Endometrium (tissue), 2 donors: ENCODE measurements at regions not wholly inside any gene's neighbourhood (a gene's known extent, or its start where the extent isn't known, plus 50 kb on each side); places are given as distances from the start of the nearest gene placed in this dataset.

Experiments used
- FAIRE-seq: peaks from 2 replicates; lab custom pipeline; 2012; peaks lifted over from hg19 to GRCh38; lab: Jason Lieb, UNC
- donor health status: control.
- donor health status: control.

DNA sequence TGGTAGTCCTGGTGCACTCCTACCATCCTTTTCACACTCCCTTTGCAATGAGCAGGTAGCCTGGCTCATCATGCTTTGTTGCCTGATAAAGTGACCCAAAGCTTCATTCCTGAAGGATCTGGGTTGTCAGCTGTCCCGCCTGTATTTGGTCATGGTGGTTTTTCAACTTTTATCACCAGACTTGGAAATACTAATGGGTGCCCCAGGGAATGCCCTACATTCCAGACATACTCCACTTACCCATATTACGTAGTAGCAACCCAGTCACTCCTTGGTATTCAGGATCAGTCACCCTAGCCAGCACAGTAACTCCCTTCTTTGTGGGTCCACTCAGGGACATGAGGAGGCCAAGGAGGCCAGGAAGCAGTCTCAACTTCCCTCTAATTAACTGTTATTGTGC lies 199.2 kb downstream of the MAFB start:
- no peak for FAIRE-seq

DNA sequence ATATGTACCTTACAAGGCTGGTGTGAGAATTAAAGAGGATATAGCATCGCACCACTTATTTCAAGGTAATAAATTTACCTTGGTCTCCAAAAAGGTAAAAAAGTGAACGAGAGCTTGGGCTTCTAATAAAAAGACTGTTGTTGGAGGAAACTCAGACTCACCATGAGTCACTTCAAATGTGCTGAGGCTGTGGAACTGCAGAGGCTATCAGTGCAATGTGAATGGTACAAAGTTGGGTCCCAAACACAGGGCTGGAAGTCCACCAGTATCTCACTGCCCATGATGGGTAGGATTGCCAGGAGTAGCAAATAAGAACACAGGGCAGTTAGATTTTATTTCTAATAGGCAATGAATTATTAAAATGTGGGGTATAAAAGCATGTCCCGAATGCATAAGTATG lies 200.6 kb downstream of the MAFB start:
- no peak for FAIRE-seq

DNA sequence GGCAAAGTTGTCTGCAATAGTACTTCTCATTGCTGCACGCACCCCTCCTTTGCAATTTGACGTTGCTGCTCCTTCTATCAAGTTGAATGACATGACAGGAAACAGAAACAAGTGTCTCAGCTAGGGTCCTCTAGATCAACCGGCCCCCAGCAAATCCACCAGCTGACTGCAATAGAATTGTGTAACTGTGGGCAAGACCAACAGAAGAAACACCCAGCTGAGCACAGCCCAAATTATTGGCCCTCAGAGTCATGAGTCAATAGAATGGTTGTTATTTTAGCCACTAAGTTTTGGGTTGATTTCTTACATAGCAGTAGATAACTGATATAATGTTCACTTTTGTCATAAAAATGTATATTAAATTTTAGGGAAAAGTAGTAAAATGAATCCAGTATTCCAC lies 202.7 kb downstream of the MAFB start:
- no peak for FAIRE-seq

DNA sequence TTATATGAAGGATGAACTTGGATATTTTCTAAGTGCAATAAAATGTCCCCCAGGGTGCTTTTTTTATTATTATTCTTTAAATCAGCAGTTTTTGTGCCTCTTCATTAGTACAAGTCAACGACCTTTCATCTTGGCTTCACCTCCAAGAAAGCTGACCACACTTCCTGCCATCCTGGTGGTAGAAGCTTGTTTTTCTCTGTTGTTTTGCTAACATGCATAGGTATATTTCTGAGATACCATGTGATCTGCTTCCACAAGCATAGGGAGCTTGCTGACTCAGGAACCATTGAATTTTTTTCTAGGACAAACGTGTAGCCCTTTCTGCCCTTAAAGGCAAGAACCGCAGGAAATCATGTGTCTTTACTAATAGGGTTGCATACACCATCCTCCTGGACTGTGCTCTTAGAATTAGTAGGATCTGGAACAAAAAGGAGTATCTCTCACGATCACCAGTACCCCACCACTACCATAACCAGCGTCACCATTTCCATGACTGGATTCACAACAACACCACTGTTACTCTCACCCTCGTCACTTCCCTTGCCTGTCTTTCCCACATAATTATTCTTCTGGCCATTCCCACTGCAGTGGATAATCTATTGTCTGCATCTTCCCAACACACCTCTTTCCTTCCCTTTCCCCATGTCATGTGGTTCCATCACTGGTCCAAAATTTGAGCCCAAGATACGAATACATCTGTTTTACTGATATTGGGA lies 207.1 kb downstream of the MAFB start:
- FAIRE-seq = no peak

DNA sequence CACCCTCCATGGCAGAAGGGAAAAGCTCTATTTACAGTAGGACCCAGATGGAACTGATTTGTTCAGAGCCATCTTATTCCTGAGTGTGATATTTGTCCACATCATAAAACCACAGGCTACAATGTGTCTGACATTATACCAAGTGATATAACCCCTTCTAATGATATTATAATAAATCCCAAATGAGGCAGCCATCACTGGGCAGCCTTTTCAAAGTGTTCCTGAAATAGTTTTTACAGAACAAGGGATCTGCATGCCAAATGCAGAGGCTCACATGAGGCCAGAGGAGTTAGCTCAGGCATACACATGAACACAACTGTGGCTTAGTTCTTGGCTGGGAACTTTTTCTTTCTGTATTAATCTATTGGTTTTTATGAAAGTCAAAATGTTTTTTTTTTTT lies 207.7 kb downstream of the MAFB start:
- no peak for FAIRE-seq

DNA sequence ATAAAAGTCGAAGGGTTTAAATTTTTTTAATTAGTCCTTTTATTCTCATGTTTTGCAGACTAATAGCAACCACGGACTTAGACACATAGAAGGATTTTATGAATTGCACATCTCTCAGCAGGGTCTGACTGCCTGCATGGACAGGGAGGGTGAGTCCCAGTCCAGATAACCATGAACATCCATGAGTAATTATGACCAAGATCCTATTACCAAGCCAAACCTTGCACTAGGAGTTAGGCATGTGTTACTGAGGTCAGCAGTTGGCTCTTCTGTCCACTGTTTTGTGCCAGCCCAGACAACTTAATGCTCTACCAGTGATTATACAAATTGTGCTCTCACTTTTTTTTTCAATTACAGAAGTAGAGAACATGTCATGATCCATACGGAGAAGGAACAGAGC lies 211.2 kb downstream of the MAFB start:
- no peak for FAIRE-seq

DNA sequence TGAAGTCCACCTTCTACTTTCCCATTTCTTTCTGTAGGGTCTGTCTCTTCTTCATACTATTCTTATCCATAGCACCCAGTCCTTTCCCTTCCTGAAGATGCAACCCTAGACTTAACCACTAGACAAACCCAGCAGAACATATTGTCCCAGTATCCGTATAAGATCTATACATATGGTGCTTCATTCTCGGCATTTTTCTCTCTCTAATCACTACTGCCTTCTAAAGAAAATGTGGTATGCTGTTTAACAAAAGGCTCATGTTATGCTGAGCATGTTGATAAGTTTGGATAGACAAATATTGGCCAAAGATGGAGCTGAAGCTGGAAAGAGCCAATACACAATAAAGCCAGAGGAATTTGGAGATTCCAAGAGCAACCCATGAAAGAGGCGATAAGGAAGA lies 212.6 kb downstream of the MAFB start:
- FAIRE-seq = no peak

DNA sequence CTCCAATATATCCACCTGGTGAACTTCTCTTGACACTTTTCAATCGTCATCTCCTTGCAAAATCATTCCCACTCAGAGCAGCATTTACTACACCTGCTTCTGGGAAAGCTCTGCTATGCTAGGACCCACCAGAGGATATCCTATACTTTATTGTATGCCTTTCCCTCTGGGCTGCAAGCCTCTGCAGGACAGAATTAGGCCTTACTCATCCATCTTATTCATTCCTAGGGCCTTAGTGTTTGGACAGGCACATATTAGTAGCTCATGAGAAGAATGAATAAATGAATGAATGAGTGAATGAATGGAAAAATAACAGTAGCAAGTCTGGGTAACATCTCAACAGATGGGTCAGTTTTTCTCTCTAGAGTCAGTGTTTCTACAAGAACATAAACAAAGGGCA lies 216.1 kb downstream of the MAFB start:
- no peak for FAIRE-seq

DNA sequence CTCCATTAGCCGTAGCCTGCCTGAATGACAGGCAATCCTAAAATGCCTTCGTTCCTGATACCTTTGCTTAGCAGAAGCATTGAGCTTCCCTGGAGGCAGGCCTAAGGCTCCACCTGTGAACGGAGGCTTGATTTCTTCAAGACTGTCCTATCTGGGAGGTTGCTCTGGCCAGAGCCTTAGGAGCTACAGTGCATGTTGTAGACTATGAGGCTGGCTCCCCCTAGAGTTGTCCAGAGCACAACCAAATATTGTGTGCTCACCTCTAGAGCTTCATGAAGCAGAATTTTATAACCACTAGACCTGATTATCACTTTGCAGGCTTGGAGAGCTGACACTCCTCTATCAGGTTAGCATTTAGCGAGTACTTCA lies 217.8 kb downstream of the MAFB start:
- no peak for FAIRE-seq

DNA sequence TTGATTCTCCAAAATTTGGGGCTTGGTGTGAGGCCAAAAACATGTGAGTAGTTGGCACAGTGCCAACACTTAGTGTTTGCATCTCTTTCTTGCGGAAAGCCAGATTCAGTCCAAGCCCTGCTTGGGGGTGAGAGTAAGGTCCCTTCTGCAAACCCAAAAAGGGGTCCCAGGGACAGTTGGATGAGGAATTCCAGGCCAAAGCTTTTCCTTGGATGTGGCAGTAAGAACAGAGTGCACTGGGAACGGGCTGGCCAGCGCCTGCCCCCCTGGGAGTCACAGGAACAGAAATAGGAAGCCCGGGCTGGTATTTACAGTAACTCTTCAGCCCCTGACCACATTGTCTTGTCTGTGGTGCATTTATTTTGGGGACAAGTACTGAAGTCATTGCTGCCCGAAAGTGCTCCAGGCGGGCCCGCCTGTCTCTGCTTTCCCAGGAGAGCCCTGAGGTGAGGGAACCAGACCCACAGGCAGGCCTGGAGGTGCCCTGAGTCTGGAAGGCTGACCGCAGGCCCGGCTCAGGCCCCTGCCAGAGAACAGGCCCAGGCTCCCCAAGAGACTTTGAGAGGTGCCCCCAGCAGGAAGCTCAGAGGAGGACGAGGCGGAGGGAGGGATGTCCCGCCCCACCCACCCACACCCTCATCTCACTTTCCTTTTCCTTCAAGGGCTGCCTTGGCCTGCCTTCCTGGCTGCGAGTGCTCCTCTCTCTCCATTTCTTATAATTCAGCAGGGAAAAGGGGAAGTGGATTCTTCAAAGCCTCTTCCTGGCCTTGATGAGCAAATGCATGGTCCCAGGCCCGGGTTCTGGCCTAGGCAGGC lies 218.4 kb downstream of the MAFB start:
- FAIRE-seq = no peak

DNA sequence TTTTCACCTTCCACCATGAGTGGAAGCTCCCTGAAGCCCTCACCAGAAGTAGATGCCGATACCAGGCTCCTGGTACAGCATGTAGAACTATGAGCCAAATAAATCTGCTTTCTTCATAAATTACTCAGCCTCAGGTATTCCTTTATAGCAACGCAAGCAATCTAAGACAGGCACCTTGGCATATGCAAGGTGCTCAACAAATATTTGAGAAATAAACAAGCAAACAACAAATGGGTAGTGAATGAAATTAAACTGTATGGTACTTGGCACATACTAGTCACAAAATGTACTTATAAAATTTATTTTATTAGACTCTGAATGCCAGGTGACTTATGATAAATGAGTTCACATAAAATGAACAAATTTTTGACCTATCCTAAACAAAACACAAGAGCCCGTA lies 220.3 kb downstream of the MAFB start:
- no peak for FAIRE-seq

DNA sequence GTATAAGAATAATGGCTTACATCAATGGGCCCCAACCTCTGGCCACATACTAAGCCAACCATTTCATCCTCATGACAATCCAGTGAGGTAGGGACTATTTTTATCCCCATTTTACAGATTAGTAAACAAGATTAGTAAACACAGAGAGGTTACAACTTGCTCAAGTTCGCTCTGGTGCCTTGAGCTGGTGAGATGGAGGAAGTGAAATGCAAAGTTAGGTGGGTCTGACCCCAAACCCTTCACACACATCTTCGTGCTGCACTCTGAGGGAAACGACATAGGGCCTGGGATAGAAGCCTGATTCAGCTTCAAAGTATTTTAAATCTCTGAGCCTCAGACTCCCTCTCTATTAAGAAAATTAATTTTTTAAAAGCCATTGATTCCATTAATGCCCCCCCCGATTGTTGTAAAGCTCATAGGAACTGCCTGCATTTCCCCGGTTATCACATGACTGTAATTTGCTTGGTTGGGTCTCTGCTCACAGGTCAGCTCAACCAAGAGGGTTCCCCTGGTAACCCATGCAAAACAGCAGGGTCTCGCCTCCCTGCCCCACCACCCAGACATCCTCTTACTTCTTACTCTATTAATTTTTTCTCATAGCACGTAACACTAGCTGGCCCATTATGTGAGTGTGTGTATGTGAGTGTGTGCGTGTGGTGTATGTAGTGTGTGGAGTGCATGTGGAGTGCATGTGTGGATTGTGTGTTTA lies 221.2 kb downstream of the MAFB start:
- no peak for FAIRE-seq

DNA sequence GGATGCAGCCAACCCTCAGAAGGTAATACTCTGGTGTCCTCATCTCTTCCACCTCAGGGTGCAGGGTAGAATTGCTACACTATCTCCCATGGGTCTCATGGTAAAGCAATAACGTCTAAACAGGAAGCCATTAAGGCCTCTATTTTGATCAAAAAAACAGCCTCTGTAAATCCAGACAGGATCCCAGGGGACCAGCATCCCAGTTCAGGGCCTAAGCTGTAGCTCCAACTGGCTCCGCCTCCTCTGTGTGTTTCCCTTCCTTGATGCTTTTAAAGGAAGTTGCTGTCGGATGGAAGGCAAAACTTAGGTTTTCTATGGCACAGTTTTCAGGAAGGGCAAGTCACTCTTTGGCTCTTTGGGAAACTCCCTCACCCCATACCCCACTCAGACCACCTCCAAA lies 222.0 kb downstream of the MAFB start:
- FAIRE-seq = no peak

DNA sequence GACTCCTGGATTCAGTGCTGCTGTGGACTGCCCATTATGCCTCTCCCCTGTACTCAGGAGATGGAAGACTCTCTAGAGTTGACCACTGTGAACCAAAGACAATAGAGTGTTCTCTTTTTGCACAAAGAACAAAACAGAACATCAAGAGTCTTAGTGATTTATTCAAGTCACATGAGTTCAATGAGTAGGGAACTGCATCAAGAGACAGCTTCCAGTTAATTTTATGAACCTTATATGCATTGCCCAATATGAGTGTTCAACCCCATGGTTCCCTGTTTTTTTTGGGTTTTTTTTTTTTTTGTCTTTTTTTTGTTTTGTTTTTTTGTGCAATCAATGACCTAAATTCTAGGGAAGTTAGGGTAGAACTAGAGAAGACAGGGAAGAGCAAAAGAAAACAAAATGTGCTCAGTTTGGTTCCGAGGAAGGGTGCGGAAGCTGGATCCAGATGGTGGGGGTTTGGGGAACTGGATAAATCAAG lies 224.3 kb downstream of the MAFB start:
- FAIRE-seq = no peak

DNA sequence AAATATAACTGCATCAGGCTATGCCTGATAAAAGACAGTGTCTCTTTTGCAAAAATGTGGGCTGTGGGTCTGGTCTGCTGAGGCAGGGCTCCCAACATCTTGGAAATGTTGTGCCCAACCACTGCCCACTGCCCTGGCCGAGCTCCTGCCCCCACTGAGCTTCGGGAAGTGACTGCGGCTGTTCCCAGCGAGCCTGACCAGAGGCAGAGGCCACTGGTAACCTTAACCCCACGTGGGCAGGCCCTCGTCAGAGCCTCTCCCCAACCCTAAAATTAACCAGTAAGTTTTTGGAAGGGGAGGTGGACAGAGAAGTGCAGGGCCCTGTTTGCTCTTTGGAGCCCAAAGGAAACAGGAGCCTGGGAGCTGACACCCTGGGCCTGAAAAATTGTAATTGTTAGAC lies 225.9 kb downstream of the MAFB start:
- FAIRE-seq = no peak

DNA sequence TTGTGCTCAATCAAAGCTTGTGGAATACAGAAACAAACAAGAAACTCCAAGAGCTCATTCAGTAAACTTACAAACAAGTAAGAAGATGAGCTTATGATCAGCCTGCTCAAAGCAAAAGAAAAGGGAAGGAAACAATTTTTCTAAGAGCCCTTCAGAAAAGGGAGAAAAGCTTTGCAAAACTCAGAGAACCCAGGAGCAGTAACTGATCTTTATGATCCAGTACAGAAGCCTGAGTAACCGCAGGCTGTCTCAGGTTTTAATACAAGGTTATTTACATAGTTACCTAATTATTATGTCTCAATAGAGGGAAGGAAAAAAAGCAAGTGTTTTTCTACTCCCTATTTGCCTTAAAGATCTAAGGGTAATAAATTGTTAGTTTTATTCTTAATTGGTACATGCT lies 226.5 kb downstream of the MAFB start:
- FAIRE-seq = peak; percentile 41

DNA sequence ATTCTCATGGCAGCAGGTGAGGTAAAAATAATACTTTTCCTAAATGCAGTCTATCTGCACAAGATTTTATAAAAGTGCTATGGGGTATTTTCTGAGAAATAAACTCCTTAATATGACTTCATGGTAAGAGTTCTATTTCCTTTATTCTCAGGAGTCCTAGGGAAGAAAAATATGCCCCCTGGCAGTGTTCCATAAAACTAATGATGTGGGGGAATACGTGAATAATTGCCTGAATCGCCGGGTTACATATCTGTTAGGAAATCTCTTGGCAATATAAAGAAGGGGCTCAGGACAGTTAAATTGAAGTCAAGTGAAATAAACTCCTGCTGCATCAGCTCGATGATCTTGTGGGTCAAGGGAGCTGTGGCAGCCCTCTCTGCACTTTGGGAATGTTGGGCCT lies 229.7 kb downstream of the MAFB start:
- no peak for FAIRE-seq

DNA sequence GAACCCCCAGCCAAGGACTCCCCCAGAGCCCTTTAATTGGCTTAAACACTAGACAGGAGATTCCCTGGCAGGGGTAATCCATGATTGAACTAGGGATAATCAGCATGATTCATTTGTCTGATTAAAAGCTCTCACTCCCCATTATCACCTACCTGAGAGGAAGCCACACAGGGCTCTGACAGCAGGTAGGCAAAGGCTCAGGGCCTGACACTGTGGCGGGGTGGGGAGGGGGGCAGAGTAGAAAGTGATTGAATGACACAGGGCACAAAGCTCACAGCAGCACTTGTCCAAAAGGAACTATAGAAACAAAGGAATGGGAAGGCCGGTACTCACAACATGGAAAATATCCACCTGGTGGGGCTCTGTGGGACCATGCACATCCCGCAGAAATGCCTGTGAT lies 231.6 kb downstream of the MAFB start:
- FAIRE-seq = no peak

DNA sequence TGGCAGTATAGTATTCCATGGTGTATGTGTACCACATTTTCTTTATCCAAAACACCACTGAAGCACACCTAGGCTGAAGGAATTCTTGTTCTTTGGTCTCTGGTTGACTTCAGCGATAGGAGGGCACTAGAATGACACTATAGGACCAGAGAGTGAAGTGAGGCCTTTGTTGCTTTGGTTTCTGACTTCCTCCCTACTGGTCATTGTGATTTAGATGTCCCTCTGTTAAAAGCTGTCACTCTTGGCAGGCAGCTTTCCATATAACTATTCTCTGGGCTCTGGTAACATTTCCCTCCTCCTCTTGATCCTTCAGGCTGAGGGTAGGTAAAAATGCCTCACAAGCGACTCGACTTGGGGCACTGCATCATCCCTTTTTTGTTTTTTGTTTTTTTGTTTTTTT lies 236.3 kb downstream of the MAFB start:
- no peak for FAIRE-seq

DNA sequence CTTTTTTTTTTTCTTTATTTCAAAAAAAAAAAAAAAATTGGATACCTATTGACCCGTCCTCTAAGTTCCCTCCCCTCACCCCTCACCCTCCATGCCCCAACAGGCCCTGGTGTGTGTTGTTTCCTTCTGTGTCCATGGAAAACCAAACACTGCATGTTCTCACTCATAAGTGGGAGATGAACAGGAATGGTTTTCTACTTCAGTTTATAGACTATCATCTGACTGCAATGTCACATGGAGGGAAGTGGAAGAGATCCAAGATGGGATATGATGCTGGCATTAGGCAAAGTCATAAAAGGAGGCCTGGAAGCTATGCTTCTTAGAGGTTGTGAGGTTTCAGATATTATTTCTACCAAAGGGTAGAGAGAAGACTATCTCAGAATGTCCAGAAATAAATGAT lies 237.5 kb downstream of the MAFB start:
- no peak for FAIRE-seq

DNA sequence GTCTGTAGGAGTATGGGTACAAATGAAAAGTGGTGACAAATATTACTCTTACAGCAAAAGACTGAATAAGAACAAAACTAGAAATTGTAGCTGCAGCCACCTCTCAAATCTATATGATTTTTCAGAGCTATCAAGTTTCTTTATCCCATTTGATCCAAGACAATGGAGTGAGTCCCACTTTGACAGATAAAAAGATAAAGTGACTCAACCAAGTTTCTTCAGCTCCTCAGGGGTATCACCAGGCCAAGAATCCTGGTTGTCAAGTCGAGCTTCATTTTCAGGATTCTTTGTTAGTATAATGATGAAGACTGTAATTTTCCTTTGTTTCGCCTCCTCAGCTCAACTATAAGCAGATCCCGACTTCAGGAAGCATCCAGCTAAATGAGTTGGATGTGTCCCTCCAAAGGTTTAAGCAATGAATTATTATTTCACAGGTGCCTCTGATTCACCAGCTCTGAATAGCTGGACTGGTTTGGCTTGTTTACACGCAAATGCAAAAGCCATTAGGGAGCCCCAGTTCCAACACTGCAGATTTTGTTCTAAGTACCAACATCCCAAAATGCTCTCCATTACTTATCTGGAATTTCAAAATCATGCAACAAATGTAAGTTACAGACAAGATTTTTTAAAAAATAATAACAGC lies 238.9 kb downstream of the MAFB start:
- FAIRE-seq = no peak

DNA sequence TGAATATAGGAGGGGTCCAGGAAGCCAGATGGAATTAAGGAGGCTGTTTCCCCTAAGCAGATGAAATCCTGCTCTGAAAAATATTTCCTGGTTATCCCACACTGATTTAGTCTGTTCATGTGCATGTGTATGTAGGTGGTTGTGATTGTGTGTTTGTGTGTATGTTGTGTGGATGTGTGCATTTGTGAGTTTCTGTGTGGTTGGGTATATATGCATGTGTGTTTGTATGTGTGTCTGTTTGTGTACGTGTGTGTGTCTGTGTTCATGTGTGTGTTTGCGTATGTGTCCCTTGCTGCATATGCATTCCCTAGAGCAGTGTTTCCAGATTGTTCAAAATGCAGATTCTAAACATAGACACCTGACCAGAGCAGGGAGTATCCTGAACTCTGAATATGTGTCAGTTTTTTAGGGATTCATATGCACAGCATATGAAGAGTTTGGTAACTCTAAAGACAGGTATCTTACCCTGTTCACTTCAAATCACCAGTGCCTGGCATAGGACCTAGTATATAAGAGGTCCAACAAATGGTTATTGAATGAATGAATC lies 239.8 kb downstream of the MAFB start:
- no peak for FAIRE-seq
